ENCODE measurements at regions not wholly inside any gene's neighbourhood (a gene's known extent, or its start where the extent isn't known, plus 50 kb on each side); places are given as distances from the start of the nearest gene placed in this dataset.
A peak's percentile ranks its signal among the peaks of the same experiment; 100 is the strongest.
"Not testable (repeated sequence)": the region's sequence is repeated elsewhere in the genome, so short reads cannot be mapped to it uniquely, and the experiment has no call there.

DNA sequence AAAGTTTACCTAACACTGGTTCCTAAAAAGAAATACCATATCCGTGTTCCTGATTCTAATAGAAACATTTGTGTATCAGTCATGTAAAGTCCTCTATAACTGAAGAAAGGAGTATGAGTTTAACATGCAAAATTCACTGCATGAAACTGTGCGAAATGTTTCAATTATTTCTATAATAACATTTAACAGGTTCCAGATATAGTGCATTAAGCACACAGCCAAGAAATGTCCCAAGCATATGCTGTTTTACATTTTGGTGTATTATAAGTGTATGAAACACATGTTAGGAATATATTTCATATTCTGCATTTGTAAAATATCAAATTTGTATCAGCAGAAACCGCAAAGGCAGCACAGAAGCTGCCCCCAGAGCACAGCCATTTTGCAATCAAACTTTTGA lies 764.9 kb downstream of the KCNJ2 start:
- H3K36me3 ChIP-seq (ENCODE audit: control insufficient read depth, insufficient read depth, low read length): no peaks in the 10 kb centered on the region
- no peak overlapping the region for H3K27ac ChIP-seq (ENCODE audit: low read length)
- no peak for DNase-seq (ENCODE audit: low read depth, low spot score)
- WGBS (ENCODE audit: insufficient coverage, insufficient read length): no CpG with 5 or more reads among the region's 3 CpGs
- H3K4me3 ChIP-seq (ENCODE audit: low read length): no peak overlapping the region
- H3K4me1 ChIP-seq (ENCODE audit: control insufficient read depth, insufficient read depth, low read length): no peaks in the 10 kb centered on the region
- no peaks in the 10 kb centered on the region for H3K27me3 ChIP-seq (ENCODE audit: control insufficient read depth, insufficient read depth, low read length)
- H3K9me3 ChIP-seq (ENCODE audit: control insufficient read depth, insufficient read depth, low read length): no peaks in the 10 kb centered on the region

DNA sequence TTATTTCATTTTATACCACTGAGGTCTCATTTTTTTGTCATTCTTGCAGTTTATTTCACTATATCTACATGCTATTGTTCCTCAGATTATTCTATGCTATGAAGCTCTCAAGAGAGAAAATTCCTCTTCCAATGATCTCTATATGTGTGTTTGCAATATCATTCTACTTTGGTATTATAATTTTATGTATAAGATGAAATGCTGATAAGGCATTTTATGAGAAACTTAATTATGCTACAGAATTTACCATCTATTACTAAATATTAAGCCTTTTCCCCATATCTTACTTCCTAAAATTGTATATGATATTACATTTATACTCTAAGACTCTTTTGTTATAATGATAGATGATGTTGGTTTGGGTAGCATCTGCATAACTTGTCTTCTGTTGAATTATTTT lies 765.5 kb downstream of the KCNJ2 start:
- Histone ChIP-seq H3K4me3 (ENCODE audit: low read length) (no peak overlapping the region), H3K27me3 (ENCODE audit: control insufficient read depth, insufficient read depth, low read length) (no peaks in the 10 kb centered on the region), H3K36me3 (ENCODE audit: control insufficient read depth, insufficient read depth, low read length) (no peaks in the 10 kb centered on the region), H3K4me1 (ENCODE audit: control insufficient read depth, insufficient read depth, low read length) (no peaks in the 10 kb centered on the region), H3K9me3 (ENCODE audit: control insufficient read depth, insufficient read depth, low read length) (no peaks in the 10 kb centered on the region), H3K27ac (ENCODE audit: low read length) (no peak overlapping the region)
- no peak for DNase-seq (ENCODE audit: low read depth, low spot score)

DNA sequence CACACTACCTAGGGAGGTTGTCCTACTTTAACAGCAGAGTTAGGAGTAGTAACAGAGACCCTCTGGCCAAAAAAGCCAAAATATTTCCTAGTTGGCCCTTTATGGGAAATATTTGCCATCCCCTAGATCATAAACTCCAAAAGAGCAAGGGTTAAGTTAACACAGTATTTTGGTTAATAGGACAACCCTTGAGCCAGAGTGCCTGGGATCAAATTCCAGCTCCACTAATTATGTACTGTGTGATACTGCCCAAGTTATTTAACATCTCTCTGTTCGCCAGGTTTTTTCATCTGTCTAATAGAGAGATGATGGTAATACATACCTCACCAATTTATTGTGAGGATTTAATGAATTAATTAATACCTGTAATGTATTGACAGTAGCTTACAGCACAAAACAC lies 767.4 kb downstream of the KCNJ2 start:
- Histone ChIP-seq H3K9me3 (ENCODE audit: control insufficient read depth, insufficient read depth, low read length) (no peaks in the 10 kb centered on the region), H3K36me3 (ENCODE audit: control insufficient read depth, insufficient read depth, low read length) (no peaks in the 10 kb centered on the region), H3K27ac (ENCODE audit: low read length) (no peak overlapping the region), H3K4me1 (ENCODE audit: control insufficient read depth, insufficient read depth, low read length) (no peaks in the 10 kb centered on the region), H3K27me3 (ENCODE audit: control insufficient read depth, insufficient read depth, low read length) (no peaks in the 10 kb centered on the region), H3K4me3 (ENCODE audit: low read length) (no peak overlapping the region)
- no peak for DNase-seq (ENCODE audit: low read depth, low spot score)
- WGBS (ENCODE audit: insufficient coverage, insufficient read length): no CpG with 5 or more reads among the region's 1 CpG

DNA sequence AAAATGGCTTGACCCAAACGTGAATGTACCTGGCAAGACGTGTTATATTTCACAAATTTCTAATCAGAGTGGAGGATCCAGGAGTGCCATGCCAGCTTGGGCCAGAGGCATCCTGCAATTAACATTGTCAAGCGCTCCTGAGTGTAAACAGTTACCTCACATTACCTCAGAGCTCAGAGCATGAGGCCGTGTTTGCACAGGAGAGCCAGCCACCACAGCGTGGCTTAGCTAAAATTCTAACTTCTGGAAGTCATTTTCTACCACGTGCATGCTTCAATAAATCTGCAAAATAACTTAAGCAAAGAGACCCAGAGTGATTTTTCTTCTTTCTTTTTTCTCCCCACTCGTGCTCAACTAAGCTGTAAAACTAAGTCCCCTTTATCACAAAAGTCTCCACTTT lies 769.0 kb downstream of the KCNJ2 start:
- no peak overlapping the region for H3K4me3 ChIP-seq (ENCODE audit: low read length)
- no peak overlapping the region for H3K27ac ChIP-seq (ENCODE audit: low read length)
- no peaks in the 10 kb centered on the region for H3K36me3 ChIP-seq (ENCODE audit: control insufficient read depth, insufficient read depth, low read length)
- H3K4me1 ChIP-seq (ENCODE audit: control insufficient read depth, insufficient read depth, low read length): no peaks in the 10 kb centered on the region
- H3K27me3 ChIP-seq (ENCODE audit: control insufficient read depth, insufficient read depth, low read length): no peaks in the 10 kb centered on the region
- no CpG with 5 or more reads among the region's 7 CpGs for WGBS (ENCODE audit: insufficient coverage, insufficient read length)
- H3K9me3 ChIP-seq (ENCODE audit: control insufficient read depth, insufficient read depth, low read length): no peaks in the 10 kb centered on the region
- no peak for DNase-seq (ENCODE audit: low read depth, low spot score)

DNA sequence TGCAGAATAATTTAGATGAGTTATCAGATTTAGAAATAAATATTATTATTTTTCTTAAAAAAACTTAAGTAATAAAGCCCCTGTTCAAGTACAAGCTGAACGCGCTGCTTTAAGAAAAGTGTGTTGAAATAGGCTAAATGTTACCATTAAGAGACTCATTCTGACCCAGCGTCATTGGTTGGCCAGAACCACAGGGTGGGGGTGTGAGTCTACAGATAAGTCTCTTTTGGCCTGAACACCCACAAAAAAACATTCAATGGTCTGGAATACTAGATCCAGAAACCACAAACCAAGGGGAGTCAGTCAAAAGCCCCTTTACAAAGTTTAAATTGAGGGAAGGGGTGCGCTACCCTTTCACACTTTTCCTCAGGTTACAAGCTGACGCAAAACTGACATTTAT lies 776.1 kb downstream of the KCNJ2 start:
- WGBS (ENCODE audit: insufficient coverage, insufficient read length): no CpG with 5 or more reads among the region's 5 CpGs
- H3K27ac ChIP-seq (ENCODE audit: low read length): no peak overlapping the region
- no peak overlapping the region for H3K4me3 ChIP-seq (ENCODE audit: low read length)
- no peaks in the 10 kb centered on the region; the same call in 1 of the 2 replicates for H3K9me3 ChIP-seq (ENCODE audit: control insufficient read depth, insufficient read depth, low read length)
- H3K27me3 ChIP-seq (ENCODE audit: control insufficient read depth, insufficient read depth, low read length): no peaks in the 10 kb centered on the region
- H3K36me3 ChIP-seq (ENCODE audit: control insufficient read depth, insufficient read depth, low read length): no peaks in the 10 kb centered on the region
- peak; percentile 9 for DNase-seq (ENCODE audit: low read depth, low spot score)
- no peaks in the 10 kb centered on the region; the same call in 1 of the 2 replicates for H3K4me1 ChIP-seq (ENCODE audit: control insufficient read depth, insufficient read depth, low read length)

DNA sequence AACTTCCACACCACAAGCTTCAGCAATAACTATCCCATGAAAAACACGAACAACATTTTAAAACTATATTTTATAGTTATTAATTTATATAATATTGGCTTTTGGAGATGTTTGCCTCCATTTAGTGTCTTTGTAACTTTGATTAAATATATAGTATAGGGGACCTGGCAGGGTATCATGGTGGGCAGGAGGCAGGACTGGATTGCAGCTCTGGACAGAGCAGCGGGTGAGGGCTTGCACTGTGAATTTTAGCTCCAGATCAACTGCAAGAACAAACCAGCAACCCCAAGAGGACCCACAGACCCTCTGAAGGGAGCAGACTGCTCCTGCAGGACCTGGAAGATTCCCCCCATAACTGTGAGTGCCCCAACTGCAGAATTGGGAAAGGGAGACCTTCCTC lies 777.9 kb downstream of the KCNJ2 start:
- no peak for DNase-seq (ENCODE audit: low read depth, low spot score)
- H3K4me1 ChIP-seq (ENCODE audit: control insufficient read depth, insufficient read depth, low read length): no peaks in the 10 kb centered on the region; the same call in 1 of the 2 replicates
- H3K4me3 ChIP-seq (ENCODE audit: low read length): no peak overlapping the region
- no CpG with 5 or more reads among the region's 2 CpGs for WGBS (ENCODE audit: insufficient coverage, insufficient read length)
- no peaks in the 10 kb centered on the region for H3K27me3 ChIP-seq (ENCODE audit: control insufficient read depth, insufficient read depth, low read length)
- no peaks in the 10 kb centered on the region for H3K36me3 ChIP-seq (ENCODE audit: control insufficient read depth, insufficient read depth, low read length)
- H3K9me3 ChIP-seq (ENCODE audit: control insufficient read depth, insufficient read depth, low read length): no peaks in the 10 kb centered on the region; the same call in 1 of the 2 replicates
- H3K27ac ChIP-seq (ENCODE audit: low read length): no peak overlapping the region

DNA sequence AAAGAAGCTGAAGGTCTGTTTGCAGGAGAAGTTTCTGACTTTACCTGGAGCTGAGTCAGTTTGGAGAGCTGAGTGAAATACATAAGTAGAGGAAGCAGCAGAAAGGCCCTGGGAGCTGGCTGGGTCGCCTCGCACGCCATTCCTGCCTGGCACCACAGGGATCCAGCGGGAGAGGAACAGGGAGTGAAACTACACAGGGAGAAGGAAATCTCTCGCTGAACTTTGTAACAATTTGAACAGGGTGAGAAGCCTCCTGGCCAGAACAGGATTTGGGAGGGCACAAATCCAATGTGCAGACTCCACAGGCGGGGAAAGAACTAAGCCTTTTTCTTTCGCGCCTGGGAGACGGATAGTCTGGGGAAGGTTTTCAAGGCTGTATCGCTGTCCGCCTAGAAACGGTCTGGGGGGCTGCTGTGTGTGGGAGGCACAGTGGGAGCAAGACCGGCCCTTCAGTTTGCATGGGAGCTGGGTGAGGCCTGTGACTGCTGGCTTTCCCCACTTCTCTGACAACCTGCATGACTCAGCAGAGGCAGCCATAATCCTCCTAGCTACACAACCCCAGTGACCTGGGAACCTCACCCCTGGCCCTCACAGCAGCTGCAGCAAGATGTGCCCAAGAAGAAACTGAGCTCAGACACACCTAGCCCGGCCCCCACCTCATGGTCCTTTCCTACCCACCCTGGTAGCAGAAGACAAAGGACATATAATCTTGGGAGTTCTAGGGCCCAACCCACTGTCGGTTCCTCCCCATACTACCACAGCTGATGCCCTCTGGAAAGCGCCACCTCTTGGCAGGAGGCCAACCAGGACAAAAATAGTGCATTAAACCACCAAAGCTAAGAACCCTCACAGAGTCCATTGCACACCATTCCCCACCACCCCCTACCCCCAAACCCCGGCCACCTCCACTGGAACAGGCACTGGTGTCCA lies 778.6 kb downstream of the KCNJ2 start:
- Histone ChIP-seq H3K27ac (ENCODE audit: low read length) (no peak overlapping the region), H3K36me3 (ENCODE audit: control insufficient read depth, insufficient read depth, low read length) (no peaks in the 10 kb centered on the region), H3K4me3 (ENCODE audit: low read length) (no peak overlapping the region), H3K9me3 (ENCODE audit: control insufficient read depth, insufficient read depth, low read length) (no peaks in the 10 kb centered on the region; the same call in 1 of the 2 replicates), H3K27me3 (ENCODE audit: control insufficient read depth, insufficient read depth, low read length) (no peaks in the 10 kb centered on the region), H3K4me1 (ENCODE audit: control insufficient read depth, insufficient read depth, low read length) (no peaks in the 10 kb centered on the region; the same call in 1 of the 2 replicates)
- no peak for DNase-seq (ENCODE audit: low read depth, low spot score)
- WGBS (ENCODE audit: insufficient coverage, insufficient read length): no CpG with 5 or more reads among the region's 17 CpGs

DNA sequence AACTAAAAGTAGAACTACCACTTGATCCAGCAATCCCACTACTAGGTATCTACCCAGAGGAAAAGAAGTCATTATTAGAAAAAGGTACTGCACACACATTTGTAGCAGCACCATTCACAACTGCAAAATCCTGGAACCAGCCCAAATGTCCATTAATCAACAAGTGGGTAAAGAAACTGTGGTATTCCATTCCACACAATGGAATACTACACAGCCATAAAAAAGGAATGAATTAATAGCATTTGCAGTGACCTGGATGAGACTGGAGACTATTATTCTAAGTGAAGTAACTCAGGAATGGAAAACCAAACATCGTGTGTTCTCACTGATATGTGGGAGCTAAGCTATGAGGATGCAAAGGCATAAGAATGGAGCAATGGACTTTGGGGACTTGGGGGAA lies 783.8 kb downstream of the KCNJ2 start:
- not testable (repeated sequence) for H3K27me3 ChIP-seq (ENCODE audit: control insufficient read depth, insufficient read depth, low read length); H3K9me3 ChIP-seq (ENCODE audit: control insufficient read depth, insufficient read depth, low read length)
- WGBS (ENCODE audit: insufficient coverage, insufficient read length): no CpG with 5 or more reads among the region's 1 CpG

DNA sequence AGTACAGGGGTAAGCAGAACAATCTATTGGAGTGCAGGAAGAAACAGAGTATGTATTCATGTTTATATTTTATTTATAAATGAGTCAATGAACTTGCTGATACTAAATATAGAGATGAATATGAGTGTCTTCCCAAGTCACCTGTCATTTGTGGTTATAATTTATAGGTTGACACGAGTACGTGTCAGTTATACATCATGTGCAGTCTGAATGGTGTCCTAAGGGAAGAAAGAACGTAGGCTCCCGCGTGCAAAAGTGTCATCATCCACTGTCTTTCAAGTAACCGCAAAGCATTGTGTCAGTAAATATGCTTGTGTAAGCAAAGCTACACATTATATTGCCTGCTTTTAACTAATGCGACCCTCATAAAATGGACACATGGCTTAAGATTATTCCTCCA lies 786.1 kb downstream of the KCNJ2 start:
- Histone ChIP-seq H3K9me3 (ENCODE audit: control insufficient read depth, insufficient read depth, low read length) (no peaks in the 10 kb centered on the region), H3K4me3 (ENCODE audit: low read length) (no peak overlapping the region), H3K4me1 (ENCODE audit: control insufficient read depth, insufficient read depth, low read length) (no peaks in the 10 kb centered on the region), H3K36me3 (ENCODE audit: control insufficient read depth, insufficient read depth, low read length) (no peaks in the 10 kb centered on the region), H3K27ac (ENCODE audit: low read length) (no peak overlapping the region), H3K27me3 (ENCODE audit: control insufficient read depth, insufficient read depth, low read length) (no peaks in the 10 kb centered on the region)
- WGBS (ENCODE audit: insufficient coverage, insufficient read length): no CpG with 5 or more reads among the region's 7 CpGs
- no peak for DNase-seq (ENCODE audit: low read depth, low spot score)

More for the DNA sequence above, 783.8 kb downstream of the KCNJ2 start:
- H3K27ac ChIP-seq (ENCODE audit: low read length); H3K4me3 ChIP-seq (ENCODE audit: low read length); H3K36me3 ChIP-seq (ENCODE audit: control insufficient read depth, insufficient read depth, low read length); H3K4me1 ChIP-seq (ENCODE audit: control insufficient read depth, insufficient read depth, low read length); DNase-seq (ENCODE audit: low read depth, low spot score): not testable (repeated sequence)

DNA sequence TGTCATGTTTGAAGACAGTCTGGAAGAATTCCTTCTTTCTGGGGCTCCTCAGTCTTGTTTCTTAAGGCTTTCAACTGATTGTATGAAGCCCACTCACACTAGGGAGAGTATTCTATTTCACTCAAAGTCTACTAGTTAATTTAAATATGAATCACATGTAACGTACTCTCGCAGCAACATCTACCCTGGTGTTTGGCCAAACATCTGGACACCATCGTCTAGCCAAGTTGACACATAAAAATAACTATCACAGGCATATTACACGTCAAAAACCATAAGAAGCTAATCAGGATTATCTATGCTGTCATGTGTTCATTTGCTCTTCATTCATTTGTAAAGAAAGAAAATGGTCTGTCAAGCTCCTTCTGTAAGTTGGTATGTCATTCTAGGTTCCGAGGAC lies 787.4 kb downstream of the KCNJ2 start:
- Histone ChIP-seq H3K27ac (ENCODE audit: low read length) (no peak overlapping the region), H3K36me3 (ENCODE audit: control insufficient read depth, insufficient read depth, low read length) (no peaks in the 10 kb centered on the region), H3K4me3 (ENCODE audit: low read length) (no peak overlapping the region), H3K9me3 (ENCODE audit: control insufficient read depth, insufficient read depth, low read length) (no peaks in the 10 kb centered on the region), H3K4me1 (ENCODE audit: control insufficient read depth, insufficient read depth, low read length) (no peaks in the 10 kb centered on the region), H3K27me3 (ENCODE audit: control insufficient read depth, insufficient read depth, low read length) (no peaks in the 10 kb centered on the region)
- no peak for DNase-seq (ENCODE audit: low read depth, low spot score)
- no CpG with 5 or more reads among the region's 5 CpGs for WGBS (ENCODE audit: insufficient coverage, insufficient read length)

DNA sequence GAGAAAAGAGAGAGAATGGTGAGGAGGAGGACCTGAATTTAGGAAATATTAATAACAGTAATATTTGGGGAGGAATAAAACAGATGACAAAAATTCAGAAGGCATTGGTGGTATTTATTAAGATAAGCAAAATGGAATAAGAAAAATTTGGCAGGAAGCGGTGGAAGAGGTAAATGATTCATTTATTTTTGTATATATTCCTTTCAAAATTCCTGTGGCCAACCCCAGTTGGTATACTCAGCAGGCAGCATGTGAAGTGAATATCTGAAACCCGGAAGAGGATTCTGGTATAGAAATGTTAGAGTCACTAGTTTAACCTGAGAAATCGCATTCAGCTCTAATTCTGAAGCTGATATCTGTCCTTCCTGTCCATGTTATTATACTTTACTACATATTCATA lies 792.0 kb downstream of the KCNJ2 start:
- no CpG with 5 or more reads among the region's 3 CpGs for WGBS (ENCODE audit: insufficient coverage, insufficient read length)
- H3K27me3 ChIP-seq (ENCODE audit: control insufficient read depth, insufficient read depth, low read length): no peaks in the 10 kb centered on the region
- no peaks in the 10 kb centered on the region for H3K9me3 ChIP-seq (ENCODE audit: control insufficient read depth, insufficient read depth, low read length)
- DNase-seq (ENCODE audit: low read depth, low spot score): no peak
- H3K36me3 ChIP-seq (ENCODE audit: control insufficient read depth, insufficient read depth, low read length): no peaks in the 10 kb centered on the region
- no peaks in the 10 kb centered on the region for H3K4me1 ChIP-seq (ENCODE audit: control insufficient read depth, insufficient read depth, low read length)
- no peak overlapping the region for H3K4me3 ChIP-seq (ENCODE audit: low read length)
- H3K27ac ChIP-seq (ENCODE audit: low read length): no peak overlapping the region

Measured in iPS DF 6.9 (cell line).